ENCODE measurements at regions not wholly inside any gene's neighbourhood (a gene's known extent, or its start where the extent isn't known, plus 50 kb on each side); places are given as distances from the start of the nearest gene placed in this dataset.
"Not testable (repeated sequence)": the region's sequence is repeated elsewhere in the genome, so short reads cannot be mapped to it uniquely, and the experiment has no call there.

GRCh38 chr6:10128721-10129120, 286.2 kb downstream of the TFAP2A start:
- no peak for DNase-seq (ENCODE audit: low read depth)

- no peak for DNase-seq (ENCODE audit: low read depth)
Observed at GRCh38 chr6:10122164-10122563, 292.7 kb downstream of the TFAP2A start.

GRCh38 chr6:10112871-10113549, 301.9 kb downstream of the TFAP2A start:
- no peak for DNase-seq (ENCODE audit: low read depth)

- no peak for DNase-seq (ENCODE audit: low read depth)
Observed at GRCh38 chr6:10111975-10112374, 302.9 kb downstream of the TFAP2A start.

DNA sequence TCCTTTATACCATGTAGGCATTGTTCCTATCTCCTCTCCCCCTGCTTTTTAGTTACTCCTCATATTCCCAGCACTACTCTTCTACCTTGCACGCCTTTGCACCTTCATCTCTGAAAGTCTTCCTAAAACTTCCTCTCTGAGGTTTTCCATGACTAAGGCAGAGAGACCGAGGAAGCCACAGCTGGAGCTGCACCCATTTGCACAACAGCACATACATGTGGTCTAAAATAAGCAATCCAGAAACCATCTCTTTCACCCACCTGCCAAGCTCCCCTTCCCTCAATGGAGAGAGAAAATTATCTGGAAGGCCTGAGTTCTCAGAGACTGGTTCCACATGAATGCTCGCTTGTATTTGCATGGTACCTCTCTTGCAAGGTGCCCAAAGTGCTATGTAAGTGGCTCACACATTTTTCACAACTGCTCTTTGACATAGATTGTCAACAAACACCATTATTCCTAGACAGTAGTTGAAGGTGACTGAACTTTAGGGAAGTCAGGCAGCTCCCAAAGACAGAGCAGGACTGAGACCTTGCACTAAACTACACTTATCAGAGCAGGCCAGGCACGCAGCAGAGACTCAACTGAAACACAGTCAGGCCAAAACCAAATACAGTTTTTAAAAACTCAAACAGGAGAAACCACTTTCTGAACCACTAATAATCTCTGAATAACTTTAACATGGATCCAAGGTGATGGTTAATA, 313.2 kb downstream of the TFAP2A start:
- no peak for DNase-seq (ENCODE audit: low read depth)

DNA sequence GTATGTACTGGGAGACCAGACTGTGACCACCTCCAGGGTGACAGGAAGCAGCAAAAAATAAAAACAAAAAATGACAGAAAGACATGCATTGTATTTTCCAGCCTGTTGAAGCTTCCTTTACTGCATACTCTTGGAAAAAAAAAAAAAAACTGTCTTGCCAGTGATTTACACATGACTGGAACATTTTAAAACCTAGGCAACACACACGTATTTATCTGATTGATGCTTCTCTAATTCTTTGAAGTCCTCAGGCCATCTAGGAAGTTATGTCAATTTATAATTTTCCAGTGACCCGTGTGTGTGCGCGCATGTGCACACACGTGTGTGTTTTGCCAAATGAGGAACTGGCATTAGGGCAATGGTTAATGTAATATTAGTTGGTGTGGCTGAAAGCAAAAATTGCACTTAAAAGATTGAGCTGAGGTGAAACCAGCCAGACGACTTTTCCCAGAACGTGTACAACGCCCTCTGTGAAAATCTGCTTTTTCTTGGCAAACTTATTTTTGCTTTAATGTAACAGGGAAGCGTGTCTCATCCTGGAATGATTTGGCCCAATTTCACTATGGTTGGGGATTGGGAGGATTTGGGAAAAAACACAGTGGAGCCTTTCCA, 315.2 kb downstream of the TFAP2A start:
- DNase-seq (ENCODE audit: low read depth): no peak

GRCh38 chr6:10098756-10099528, 315.9 kb downstream of the TFAP2A start:
- DNase-seq (ENCODE audit: low read depth): no peak

DNA sequence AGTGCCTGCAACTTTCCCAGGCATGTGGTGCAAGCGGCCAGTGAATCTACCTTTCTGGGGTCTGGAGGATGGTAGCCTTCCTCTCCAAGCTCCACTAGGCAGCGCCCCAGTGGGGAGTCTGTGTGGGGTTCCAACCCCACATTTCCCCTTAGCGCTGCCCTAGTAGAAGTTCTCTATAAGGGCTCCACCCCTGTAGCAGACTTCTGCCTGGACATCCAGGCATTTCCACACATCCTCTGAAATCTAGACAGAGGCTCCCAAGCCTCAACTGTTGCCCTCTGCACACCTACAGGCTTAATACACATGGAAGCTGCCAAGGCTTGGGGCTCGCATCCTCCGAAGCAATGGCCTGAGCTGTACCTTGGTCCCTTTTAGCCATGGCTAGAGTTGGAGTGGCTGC, 321.6 kb downstream of the TFAP2A start:
- no peak for DNase-seq (ENCODE audit: low read depth)

- DNase-seq (ENCODE audit: low read depth): no peak
Observed at GRCh38 chr6:10084111-10084986, 330.5 kb downstream of the TFAP2A start.

DNA sequence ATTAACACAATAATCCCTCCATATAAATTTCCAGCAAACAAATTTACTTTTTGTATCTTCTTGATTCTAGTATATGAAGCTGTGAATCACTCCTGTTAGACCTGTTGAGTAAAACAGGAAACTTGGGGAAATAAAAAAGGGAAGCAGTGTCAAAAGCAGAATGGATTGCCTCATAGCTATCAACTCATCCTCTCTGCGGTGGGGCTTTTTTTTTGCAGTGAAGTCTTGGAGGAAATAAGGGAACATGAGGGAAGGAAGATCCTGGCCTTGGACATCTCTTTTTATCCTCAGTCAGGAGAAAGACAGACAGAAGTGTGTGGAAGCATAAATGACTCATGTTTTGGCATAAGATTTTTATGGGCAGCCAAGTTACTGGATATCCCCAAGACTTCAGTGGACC, 332.5 kb downstream of the TFAP2A start:
- no peak for DNase-seq (ENCODE audit: low read depth)

- no peak for DNase-seq (ENCODE audit: low read depth)
Observed at GRCh38 chr6:10081957-10082356, 332.9 kb downstream of the TFAP2A start.

DNA sequence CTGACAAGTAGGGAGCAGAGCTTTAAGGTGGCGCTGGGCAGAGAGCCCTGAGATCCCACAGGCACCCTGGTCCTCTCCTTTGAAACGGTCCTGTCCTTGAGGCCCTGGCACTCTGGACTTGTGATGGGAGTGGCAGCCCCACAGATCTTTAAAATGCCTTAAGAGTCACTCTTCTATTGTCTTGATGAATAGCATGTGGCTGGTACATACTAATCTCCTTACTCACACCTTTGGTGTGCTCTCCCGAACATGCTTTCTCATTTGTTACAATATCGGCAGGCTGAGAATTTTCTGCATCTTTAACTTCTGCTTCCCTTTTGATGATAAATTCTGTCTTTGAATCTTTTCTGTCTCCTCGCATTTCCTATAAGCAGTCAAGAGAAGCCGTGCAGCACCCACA, 333.8 kb downstream of the TFAP2A start:
- no peak for DNase-seq (ENCODE audit: low read depth)

- DNase-seq (ENCODE audit: low read depth): no peak
Observed at GRCh38 chr6:10080561-10080960, 334.3 kb downstream of the TFAP2A start.

DNA sequence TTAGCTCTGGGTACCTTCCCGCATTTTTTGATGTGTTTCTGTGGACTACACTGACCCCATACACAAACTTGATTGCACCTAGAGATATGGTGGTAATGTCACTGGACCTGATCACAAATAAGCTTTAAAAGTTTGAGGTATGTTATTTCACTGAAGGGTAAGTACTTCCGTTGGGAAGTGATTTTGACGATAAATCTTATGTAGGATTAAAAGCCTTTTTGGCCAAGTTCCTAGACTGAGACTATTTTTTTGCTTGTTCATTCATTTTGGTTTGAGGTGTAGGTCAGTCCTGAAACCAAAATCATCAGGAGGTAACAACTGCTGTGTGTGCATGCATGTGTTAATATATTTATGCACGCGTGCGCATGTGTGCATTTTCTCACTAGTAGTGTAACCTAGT, 336.3 kb downstream of the TFAP2A start:
- DNase-seq (ENCODE audit: low read depth): no peak

DNA sequence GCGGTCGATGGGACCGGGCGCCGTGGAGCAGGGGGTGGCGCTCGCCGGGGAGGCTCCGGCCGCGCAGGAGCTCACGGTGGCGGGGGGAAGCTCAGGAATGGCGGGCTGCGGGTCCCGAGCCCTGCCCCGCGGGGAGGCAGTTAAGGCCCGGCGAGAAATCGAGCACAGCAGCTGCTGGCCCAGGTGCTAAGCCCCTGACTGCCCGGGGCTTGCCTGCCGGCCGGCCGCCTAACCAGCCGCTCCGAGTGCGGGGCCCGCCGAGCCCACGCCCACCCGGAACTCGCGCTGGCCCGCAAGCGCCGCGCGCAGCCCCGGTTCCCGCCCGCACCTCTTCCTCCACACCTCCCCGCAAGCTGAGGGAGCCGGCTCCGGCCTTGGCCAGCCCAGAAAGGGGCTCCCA, 340.1 kb downstream of the TFAP2A start:
- DNase-seq (ENCODE audit: low read depth): not testable (repeated sequence)

DNA sequence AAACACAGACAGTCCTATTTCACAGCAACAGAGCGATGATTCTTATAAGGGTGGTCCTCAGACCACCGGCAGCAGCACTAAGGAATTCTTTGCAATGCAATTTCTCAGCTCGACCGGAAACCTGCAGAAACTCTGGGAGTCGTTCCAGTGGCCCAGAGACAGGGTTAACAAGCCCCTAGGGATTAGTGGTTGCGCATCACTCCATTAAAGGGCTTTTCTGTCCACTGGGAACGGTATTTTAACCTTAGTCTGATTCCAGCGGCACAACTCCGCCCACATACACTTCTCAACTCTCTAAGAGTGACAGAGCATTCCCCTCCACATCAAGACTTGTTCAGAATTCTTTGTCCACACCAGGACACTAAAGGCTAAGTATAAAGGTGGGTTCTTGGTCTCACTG, 341.5 kb downstream of the TFAP2A start:
- no peak for DNase-seq (ENCODE audit: low read depth)

DNA sequence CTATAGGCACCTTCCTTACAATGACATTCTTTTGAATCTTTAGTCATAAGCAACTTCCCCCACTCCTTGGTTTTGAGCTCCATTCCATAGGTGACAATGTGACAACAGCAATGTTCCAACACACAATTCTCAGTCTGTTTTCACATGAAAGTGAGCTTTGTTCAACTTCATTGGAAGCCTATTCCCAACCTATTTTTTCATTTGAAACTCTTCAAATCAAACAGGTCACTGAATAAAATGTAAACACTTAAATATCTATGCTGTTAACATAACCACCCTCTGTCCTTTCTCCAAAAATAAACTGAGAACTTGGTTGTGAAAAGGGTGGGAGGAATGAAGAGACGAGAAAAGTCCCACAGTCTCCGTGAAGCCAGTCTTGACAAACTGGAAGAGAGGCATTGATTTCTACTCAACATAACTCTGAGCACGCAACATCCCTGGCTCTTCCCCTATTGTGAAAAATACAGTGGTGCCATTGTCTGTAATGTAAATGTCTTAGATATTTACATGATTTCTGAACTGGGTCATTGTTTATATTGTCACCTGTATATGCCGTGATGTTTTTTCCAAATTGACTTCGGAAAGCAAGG, 343.1 kb downstream of the TFAP2A start:
- DNase-seq (ENCODE audit: low read depth): no peak

- DNase-seq (ENCODE audit: low read depth): no peak
Observed at GRCh38 chr6:10060004-10060403, 354.9 kb downstream of the TFAP2A start.

DNA sequence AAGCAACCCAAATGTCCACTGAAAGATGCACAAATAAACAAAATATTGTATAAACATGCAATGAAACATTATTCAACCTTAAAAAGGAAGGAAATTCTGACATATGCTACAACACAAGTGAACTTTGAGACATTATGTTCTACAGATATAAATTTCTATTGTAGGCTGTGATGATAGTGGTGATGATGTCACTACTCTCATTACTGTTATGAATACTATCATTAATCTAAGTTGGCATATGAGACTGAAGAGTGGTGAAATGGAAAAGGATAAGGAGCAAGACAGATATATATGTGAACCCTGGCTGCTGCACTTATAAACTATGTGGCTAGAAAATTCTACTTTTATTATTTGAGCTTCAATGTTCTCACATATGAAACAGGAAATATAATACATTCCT, 360.2 kb downstream of the TFAP2A start:
- no peak for DNase-seq (ENCODE audit: low read depth)

- no peak for DNase-seq (ENCODE audit: low read depth)
Observed at GRCh38 chr6:10051283-10051682, 363.6 kb downstream of the TFAP2A start.
